ENCODE measurements at regions not wholly inside any gene's neighbourhood (a gene's known extent, or its start where the extent isn't known, plus 50 kb on each side); places are given as distances from the start of the nearest gene placed in this dataset.

GRCh38 chr14:94921882-94922585, 152.1 kb upstream of the GSC start:
- H3K27ac Mint-ChIP-seq: no peak overlapping the region
- no peaks in the 10 kb centered on the region for H3K4me1 Mint-ChIP-seq
- peaks cover 0 to 2% (median 0%) of the 10 kb centered on the region in 6 donors for H3K9me3 Mint-ChIP-seq
- no peaks in the 10 kb centered on the region for H3K36me3 Mint-ChIP-seq
- peaks cover 0 to 6% (median 0%) of the 10 kb centered on the region in 3 donors for H3K27me3 Mint-ChIP-seq (ENCODE audit: low read depth in 3 of 3)
- H3K4me3 Mint-ChIP-seq: no peak overlapping the region
- DNase-seq: no peak

- Mint-ChIP-seq H3K9me3 (peaks cover 0 to 2% (median 0%) of the 10 kb centered on the region in 6 donors), H3K27me3 (ENCODE audit: low read depth in 3 of 3) (peaks cover 0 to 6% (median 3%) of the 10 kb centered on the region in 3 donors), H3K4me1 (no peaks in the 10 kb centered on the region), H3K27ac (no peak overlapping the region), H3K4me3 (no peak overlapping the region), H3K36me3 (no peaks in the 10 kb centered on the region)
- DNase-seq: no peak
These were observed 151.5 kb upstream of the GSC start for GRCh38 chr14:94921456-94921855.

GRCh38 chr14:94919896-94920295, 150.0 kb upstream of the GSC start:
- Mint-ChIP-seq H3K4me1 (no peaks in the 10 kb centered on the region), H3K27ac (no peak overlapping the region), H3K27me3 (ENCODE audit: low read depth in 3 of 3) (peaks cover 0 to 6% (median 3%) of the 10 kb centered on the region in 3 donors), H3K9me3 (peaks cover 0 to 2% (median 0%) of the 10 kb centered on the region in 6 donors), H3K36me3 (no peaks in the 10 kb centered on the region), H3K4me3 (no peak overlapping the region)
- DNase-seq: no peak

GRCh38 chr14:94918896-94919295, 149.0 kb upstream of the GSC start:
- Mint-ChIP-seq H3K27me3 (ENCODE audit: low read depth in 3 of 3) (peaks cover 0 to 5% (median 3%) of the 10 kb centered on the region in 3 donors), H3K27ac (no peak overlapping the region), H3K4me3 (no peak overlapping the region)

GRCh38 chr14:94917041-94917600, 147.2 kb upstream of the GSC start:
- Mint-ChIP-seq H3K27ac (no peak overlapping the region), H3K27me3 (ENCODE audit: low read depth in 3 of 3) (peaks cover 0 to 3% (median 0%) of the 10 kb centered on the region in 3 donors), H3K9me3 (no peaks in the 10 kb centered on the region), H3K4me3 (no peak overlapping the region), H3K36me3 (no peaks in the 10 kb centered on the region), H3K4me1 (no peaks in the 10 kb centered on the region)
- no peak for DNase-seq

More at GRCh38 chr14:94918896-94919295, 149.0 kb upstream of the GSC start:
- Mint-ChIP-seq H3K36me3 (no peaks in the 10 kb centered on the region), H3K9me3 (peaks cover 0 to 1% (median 0%) of the 10 kb centered on the region in 6 donors), H3K4me1 (no peaks in the 10 kb centered on the region)
- DNase-seq: no peak

GRCh38 chr14:94914191-94914590, 144.3 kb upstream of the GSC start:
- Mint-ChIP-seq H3K27ac (no peak overlapping the region), H3K36me3 (no peaks in the 10 kb centered on the region), H3K4me1 (no peaks in the 10 kb centered on the region), H3K9me3 (no peaks in the 10 kb centered on the region), H3K27me3 (ENCODE audit: low read depth in 3 of 3) (peaks cover 0 to 3% (median 2%) of the 10 kb centered on the region in 3 donors), H3K4me3 (no peak overlapping the region)
- no peak for DNase-seq

GRCh38 chr14:94907626-94908261, 137.8 kb upstream of the GSC start:
- Mint-ChIP-seq H3K4me1 (no peaks in the 10 kb centered on the region), H3K36me3 (no peaks in the 10 kb centered on the region), H3K4me3 (no peak overlapping the region), H3K27ac (no peak overlapping the region), H3K9me3 (no peaks in the 10 kb centered on the region), H3K27me3 (ENCODE audit: low read depth in 3 of 3) (peaks cover 0 to 4% (median 0%) of the 10 kb centered on the region in 3 donors)
- DNase-seq: no peak

GRCh38 chr14:94906991-94907587, 137.2 kb upstream of the GSC start:
- H3K36me3 Mint-ChIP-seq: no peaks in the 10 kb centered on the region
- no peaks in the 10 kb centered on the region for H3K9me3 Mint-ChIP-seq
- H3K4me1 Mint-ChIP-seq: no peaks in the 10 kb centered on the region
- peaks cover 0 to 4% (median 0%) of the 10 kb centered on the region in 3 donors for H3K27me3 Mint-ChIP-seq (ENCODE audit: low read depth in 3 of 3)
- H3K4me3 Mint-ChIP-seq: no peak overlapping the region
- H3K27ac Mint-ChIP-seq: no peak overlapping the region
- DNase-seq: no peak

GRCh38 chr14:94906577-94906976, 136.7 kb upstream of the GSC start:
- no peak for DNase-seq
- peaks cover 0 to 4% (median 0%) of the 10 kb centered on the region in 3 donors for H3K27me3 Mint-ChIP-seq (ENCODE audit: low read depth in 3 of 3)
- H3K4me1 Mint-ChIP-seq: no peaks in the 10 kb centered on the region
- no peaks in the 10 kb centered on the region for H3K36me3 Mint-ChIP-seq
- no peaks in the 10 kb centered on the region for H3K9me3 Mint-ChIP-seq
- H3K27ac Mint-ChIP-seq: no peak overlapping the region
- H3K4me3 Mint-ChIP-seq: no peak overlapping the region

GRCh38 chr14:94904636-94905035, 134.7 kb upstream of the GSC start:
- peak overlapping the region in 1 of 6 donors; percentile 4 for H3K27ac Mint-ChIP-seq
- no peak for DNase-seq
- H3K4me1 Mint-ChIP-seq: no peaks in the 10 kb centered on the region
- H3K9me3 Mint-ChIP-seq: no peaks in the 10 kb centered on the region
- peaks cover 0 to 2% (median 2%) of the 10 kb centered on the region in 3 donors for H3K27me3 Mint-ChIP-seq (ENCODE audit: low read depth in 3 of 3)
- H3K4me3 Mint-ChIP-seq: no peak overlapping the region
- no peaks in the 10 kb centered on the region for H3K36me3 Mint-ChIP-seq

- Mint-ChIP-seq H3K4me3 (no peak overlapping the region), H3K9me3 (no peaks in the 10 kb centered on the region), H3K4me1 (no peaks in the 10 kb centered on the region), H3K27me3 (ENCODE audit: low read depth in 3 of 3) (peaks cover 2% of the 10 kb centered on the region in 3 donors), H3K36me3 (no peaks in the 10 kb centered on the region), H3K27ac (peak overlapping the region in 1 of 6 donors; percentile 46)
- peak in 2 of 3 donors; percentile 3 to 6 for DNase-seq
These were observed 134.0 kb upstream of the GSC start for GRCh38 chr14:94903883-94904282.

GRCh38 chr14:94903338-94903737, 133.4 kb upstream of the GSC start:
- H3K27ac Mint-ChIP-seq: no peak overlapping the region

GRCh38 chr14:94897561-94897960, 127.6 kb upstream of the GSC start:
- H3K9me3 Mint-ChIP-seq: peaks cover 0 to 2% (median 0%) of the 10 kb centered on the region in 6 donors
- no peak overlapping the region for H3K27ac Mint-ChIP-seq
- H3K4me3 Mint-ChIP-seq: no peak overlapping the region
- DNase-seq: no peak
- H3K36me3 Mint-ChIP-seq: no peaks in the 10 kb centered on the region
- H3K4me1 Mint-ChIP-seq: no peaks in the 10 kb centered on the region
- H3K27me3 Mint-ChIP-seq (ENCODE audit: low read depth in 3 of 3): peaks cover 0 to 4% (median 3%) of the 10 kb centered on the region in 3 donors

More at GRCh38 chr14:94903338-94903737, 133.4 kb upstream of the GSC start:
- H3K4me3 Mint-ChIP-seq: no peak overlapping the region
- peaks cover 2% of the 10 kb centered on the region in 3 donors for H3K27me3 Mint-ChIP-seq (ENCODE audit: low read depth in 3 of 3)
- H3K36me3 Mint-ChIP-seq: no peaks in the 10 kb centered on the region
- H3K4me1 Mint-ChIP-seq: no peaks in the 10 kb centered on the region
- no peak for DNase-seq
- no peaks in the 10 kb centered on the region for H3K9me3 Mint-ChIP-seq

GRCh38 chr14:94897082-94897481, 127.2 kb upstream of the GSC start:
- Mint-ChIP-seq H3K36me3 (no peaks in the 10 kb centered on the region), H3K27ac (no peak overlapping the region), H3K27me3 (ENCODE audit: low read depth in 3 of 3) (peaks cover 0 to 4% (median 3%) of the 10 kb centered on the region in 3 donors), H3K4me1 (no peaks in the 10 kb centered on the region), H3K9me3 (peaks cover 0 to 2% (median 0%) of the 10 kb centered on the region in 6 donors), H3K4me3 (no peak overlapping the region)
- DNase-seq: no peak
